ENCODE measurements at regions not wholly inside any gene's neighbourhood (a gene's known extent, or its start where the extent isn't known, plus 50 kb on each side); places are given as distances from the start of the nearest gene placed in this dataset.

GRCh38 chr7:26493737-26494428 is 202.2 kb downstream of the SNX10 start:
- H3K36me3 ChIP-seq (replicated peaks in 1 of 2): no peaks in the 10 kb centered on the region
- H3K9me3 ChIP-seq (replicated peaks in 1 of 3): no peaks in the 10 kb centered on the region
- TF ChIP-seq POLR2A (IDR thresholded peaks at IDR 0.05) (no peak), CTCF (IDR thresholded peaks at IDR 0.05) (no peak)
- no peaks in the 10 kb centered on the region for H3K4me1 ChIP-seq (replicated peaks in 1 of 2)
- intact Hi-C loops (cut with DNase I): loop anchor here in 1 of 2 donors (10.0 kb wide), 1 partner anchor 109 kb away; no protein-coding TSS in a partner anchor
- no peaks in the 10 kb centered on the region for H3K27me3 ChIP-seq
- no peak overlapping the region for H3K27ac ChIP-seq
- DNase-seq: no peak
- 84 to 91% (median 88%) methylated on average over 7 to 8 of the region's 8 CpGs for WGBS, 4 donors
- H3K4me3 ChIP-seq: no peak overlapping the region

- H3K9me3 ChIP-seq (replicated peaks in 1 of 3): no peaks in the 10 kb centered on the region
- intact Hi-C loops (cut with DNase I): loop anchor here in 1 of 2 donors (10.0 kb wide), 1 partner anchor 111 kb away; no protein-coding TSS in a partner anchor
- H3K27ac ChIP-seq: no peak overlapping the region
- DNase-seq: no peak
- TF ChIP-seq CTCF (IDR thresholded peaks at IDR 0.05) (no peak), POLR2A (IDR thresholded peaks at IDR 0.05) (no peak)
- no peaks in the 10 kb centered on the region for H3K36me3 ChIP-seq (replicated peaks in 1 of 2)
- WGBS, 4 donors: 28 to 55% (median 50%) methylated on average over 2 of the region's 2 CpGs
- no peaks in the 10 kb centered on the region for H3K27me3 ChIP-seq
- no peak overlapping the region for H3K4me3 ChIP-seq
- no peaks in the 10 kb centered on the region for H3K4me1 ChIP-seq (replicated peaks in 1 of 2)
These were observed 203.9 kb downstream of the SNX10 start for GRCh38 chr7:26495569-26495968.

- intact Hi-C loops (cut with DNase I): loop anchor here in 1 of 2 donors (10.0 kb wide), 1 partner anchor 113 kb away; no protein-coding TSS in a partner anchor
- no peaks in the 10 kb centered on the region for H3K36me3 ChIP-seq (replicated peaks in 1 of 2)
- DNase-seq: no peak
- no peak overlapping the region for H3K27ac ChIP-seq
- TF ChIP-seq CTCF (IDR thresholded peaks at IDR 0.05): no peak
- no peak for TF ChIP-seq POLR2A (IDR thresholded peaks at IDR 0.05)
- H3K9me3 ChIP-seq (replicated peaks in 1 of 3): no peaks in the 10 kb centered on the region
- H3K4me1 ChIP-seq (replicated peaks in 1 of 2): no peaks in the 10 kb centered on the region
- no peaks in the 10 kb centered on the region for H3K27me3 ChIP-seq
- H3K4me3 ChIP-seq: no peak overlapping the region
- 88 to 91% (median 89%) methylated on average over 12 of the region's 12 CpGs for WGBS, 4 donors
These were observed 206.3 kb downstream of the SNX10 start for GRCh38 chr7:26497801-26498596.

GRCh38 chr7:26499315-26499897 is 207.7 kb downstream of the SNX10 start:
- no peaks in the 10 kb centered on the region for H3K36me3 ChIP-seq (replicated peaks in 1 of 2)
- no peak for DNase-seq
- WGBS, 4 donors: 90 to 96% (median 95%) methylated on average over 3 of the region's 3 CpGs
- intact Hi-C loops (cut with DNase I): loop anchor here in 1 of 2 donors (10.0 kb wide), 1 partner anchor 115 kb away; no protein-coding TSS in a partner anchor
- no peaks in the 10 kb centered on the region for H3K27me3 ChIP-seq
- no peaks in the 10 kb centered on the region for H3K9me3 ChIP-seq (replicated peaks in 1 of 3)
- H3K4me1 ChIP-seq (replicated peaks in 1 of 2): no peaks in the 10 kb centered on the region
- H3K4me3 ChIP-seq: no peak overlapping the region
- H3K27ac ChIP-seq: no peak overlapping the region
- no peak for TF ChIP-seq CTCF (IDR thresholded peaks at IDR 0.05)
- TF ChIP-seq POLR2A (IDR thresholded peaks at IDR 0.05): no peak
